Spleen (tissue), 7 donors: ENCODE measurements at regions not wholly inside any gene's neighbourhood (a gene's known extent, or its start where the extent isn't known, plus 50 kb on each side); places are given as distances from the start of the nearest gene placed in this dataset.

Source experiments
- POLR2A ChIP-seq, 3 donors: fragments of 450-650 bp; IDR thresholded peaks; one replicate each; pipeline ENCODE4 v1.5.1; 2017; ENCODE audit warnings: antibody characterized with exemption in 3 of 3, mild to moderate bottlenecking in 1 of 3
- TF ChIP-seq, protein P1 (sequence below), 11 experiments: fragments of 200-600 bp in 7 of 11; fragments of 450-650 bp in 4 of 11; sonication (generic) in 4 of 11; IDR thresholded peaks in 8 of 11; conservative IDR thresholded peaks in 3 of 11; 1 replicate in 7 of 11; 2 replicates in 4 of 11; pipeline versions ENCODE4 v1.4.0 to v1.8.0; 2016 to 2021; ENCODE audit warnings: antibody characterized with exemption in 11 of 11, inconsistent platforms in 4 of 11, mild to moderate bottlenecking in 1 of 11
- donor health status: DM: no; HTN: no; CAD: no; lungs with moderate emphysema.
- donor health status: DM: no; HTN: no; CAD: no.
- donor health status: DM: no; HTN: no; CAD: no.

- TF ChIP-seq POLR2A (IDR thresholded peaks at IDR 0.05), result no peak
- TF ChIP-seq, protein P1, sequence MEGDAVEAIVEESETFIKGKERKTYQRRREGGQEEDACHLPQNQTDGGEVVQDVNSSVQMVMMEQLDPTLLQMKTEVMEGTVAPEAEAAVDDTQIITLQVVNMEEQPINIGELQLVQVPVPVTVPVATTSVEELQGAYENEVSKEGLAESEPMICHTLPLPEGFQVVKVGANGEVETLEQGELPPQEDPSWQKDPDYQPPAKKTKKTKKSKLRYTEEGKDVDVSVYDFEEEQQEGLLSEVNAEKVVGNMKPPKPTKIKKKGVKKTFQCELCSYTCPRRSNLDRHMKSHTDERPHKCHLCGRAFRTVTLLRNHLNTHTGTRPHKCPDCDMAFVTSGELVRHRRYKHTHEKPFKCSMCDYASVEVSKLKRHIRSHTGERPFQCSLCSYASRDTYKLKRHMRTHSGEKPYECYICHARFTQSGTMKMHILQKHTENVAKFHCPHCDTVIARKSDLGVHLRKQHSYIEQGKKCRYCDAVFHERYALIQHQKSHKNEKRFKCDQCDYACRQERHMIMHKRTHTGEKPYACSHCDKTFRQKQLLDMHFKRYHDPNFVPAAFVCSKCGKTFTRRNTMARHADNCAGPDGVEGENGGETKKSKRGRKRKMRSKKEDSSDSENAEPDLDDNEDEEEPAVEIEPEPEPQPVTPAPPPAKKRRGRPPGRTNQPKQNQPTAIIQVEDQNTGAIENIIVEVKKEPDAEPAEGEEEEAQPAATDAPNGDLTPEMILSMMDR (IDR thresholded peaks at IDR 0.05 in 8 of 11, conservative IDR thresholded peaks at IDR 0.05 in 3 of 11), result no peak
Observed at GRCh38 chr12:113532292-113532691, 60.6 kb upstream of the LHX5 start.
